B cell (primary cell): ENCODE measurements at regions not wholly inside any gene's neighbourhood (a gene's known extent, or its start where the extent isn't known, plus 50 kb on each side); places are given as distances from the start of the nearest gene placed in this dataset.

Source experiments
- EZH2 ChIP-seq: IDR thresholded peaks from 2 replicates; pipeline ENCODE4 v1.6.1; 2012; ENCODE audit warnings: borderline replicate concordance, low read depth, mild to moderate bottlenecking, moderate library complexity, low read length; ENCODE audit not compliant: insufficient read depth, poor library complexity, severe bottlenecking
- TF ChIP-seq, protein P1 (sequence below): fragments of 200-600 bp; IDR thresholded peaks from one replicate; pipeline ENCODE4 v1.8.0; 2022; ENCODE audit warnings: antibody characterized with exemption, mild to moderate bottlenecking

DNA sequence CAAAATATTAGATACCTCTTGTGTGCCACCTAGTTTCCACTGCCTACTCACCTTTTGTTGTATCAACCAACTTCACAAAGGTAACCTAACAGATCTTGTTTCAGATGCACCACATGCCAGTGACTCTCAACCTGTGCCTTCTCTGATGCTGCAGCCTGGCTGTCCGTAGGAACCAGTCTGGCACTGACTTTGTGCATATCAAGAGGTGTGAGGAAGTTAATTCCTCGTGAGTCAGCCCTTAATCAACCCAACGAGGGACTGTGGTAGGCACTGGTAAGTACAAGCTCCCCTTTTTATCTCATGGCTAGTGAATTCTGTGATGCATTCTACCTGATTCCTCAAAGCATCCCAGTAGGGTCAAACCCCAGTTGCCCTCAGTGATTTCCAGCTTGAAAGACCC is 215.4 kb upstream of the CTNND2 start:
- TF ChIP-seq, protein P1, sequence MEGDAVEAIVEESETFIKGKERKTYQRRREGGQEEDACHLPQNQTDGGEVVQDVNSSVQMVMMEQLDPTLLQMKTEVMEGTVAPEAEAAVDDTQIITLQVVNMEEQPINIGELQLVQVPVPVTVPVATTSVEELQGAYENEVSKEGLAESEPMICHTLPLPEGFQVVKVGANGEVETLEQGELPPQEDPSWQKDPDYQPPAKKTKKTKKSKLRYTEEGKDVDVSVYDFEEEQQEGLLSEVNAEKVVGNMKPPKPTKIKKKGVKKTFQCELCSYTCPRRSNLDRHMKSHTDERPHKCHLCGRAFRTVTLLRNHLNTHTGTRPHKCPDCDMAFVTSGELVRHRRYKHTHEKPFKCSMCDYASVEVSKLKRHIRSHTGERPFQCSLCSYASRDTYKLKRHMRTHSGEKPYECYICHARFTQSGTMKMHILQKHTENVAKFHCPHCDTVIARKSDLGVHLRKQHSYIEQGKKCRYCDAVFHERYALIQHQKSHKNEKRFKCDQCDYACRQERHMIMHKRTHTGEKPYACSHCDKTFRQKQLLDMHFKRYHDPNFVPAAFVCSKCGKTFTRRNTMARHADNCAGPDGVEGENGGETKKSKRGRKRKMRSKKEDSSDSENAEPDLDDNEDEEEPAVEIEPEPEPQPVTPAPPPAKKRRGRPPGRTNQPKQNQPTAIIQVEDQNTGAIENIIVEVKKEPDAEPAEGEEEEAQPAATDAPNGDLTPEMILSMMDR, result no peak
- no peak for TF ChIP-seq EZH2
